NT2/D1 (cell line): ENCODE measurements at regions not wholly inside any gene's neighbourhood (a gene's known extent, or its start where the extent isn't known, plus 50 kb on each side); places are given as distances from the start of the nearest gene placed in this dataset.

Experiments
- DNase-seq: peaks from one replicate; pipeline ENCODE4 v3.0.0-alpha.2; 2011; ENCODE audit warnings: low read depth, low spot score
- H3K27me3 ChIP-seq: 2 replicates; pipeline ENCODE4 v1.6.0; 2011; ENCODE audit warnings: mild to moderate bottlenecking; ENCODE audit not compliant: insufficient read length, insufficient read depth
- H3K36me3 ChIP-seq: 2 replicates; pipeline ENCODE4 v1.6.1; 2011; ENCODE audit warnings: mild to moderate bottlenecking, low read length, mixed read lengths; ENCODE audit not compliant: insufficient read depth, insufficient read length
- H3K4me1 ChIP-seq: 2 replicates; pipeline ENCODE4 v1.5.1; 2011; ENCODE audit not compliant: insufficient read depth, insufficient read length
- H3K4me3 ChIP-seq: 2 replicates; pipeline ENCODE4 v1.5.1; 2011; ENCODE audit warnings: low read depth; ENCODE audit not compliant: insufficient read length
- H3K9ac ChIP-seq: 2 replicates; pipeline ENCODE4 v1.6.0; 2011; ENCODE audit warnings: low read depth; ENCODE audit not compliant: insufficient read length
- H3K9me3 ChIP-seq: 2 replicates; pipeline ENCODE4 v1.5.1; 2011; ENCODE audit warnings: mild to moderate bottlenecking, low read length; ENCODE audit not compliant: insufficient read depth
- SUZ12 ChIP-seq: IDR thresholded peaks from 2 replicates; pipeline ENCODE4 v1.6.1; 2011; ENCODE audit not compliant: insufficient read length, insufficient read depth; ENCODE audit errors: extremely low read depth
- YY1 ChIP-seq: IDR thresholded peaks from 2 replicates; pipeline ENCODE4 v1.6.1; 2011; ENCODE audit not compliant: insufficient read length, insufficient read depth
- ZNF274 ChIP-seq: IDR thresholded peaks from 2 replicates; pipeline ENCODE4 v1.6.1; 2011; ENCODE audit warnings: mild to moderate bottlenecking, low read depth, low read length

DNA sequence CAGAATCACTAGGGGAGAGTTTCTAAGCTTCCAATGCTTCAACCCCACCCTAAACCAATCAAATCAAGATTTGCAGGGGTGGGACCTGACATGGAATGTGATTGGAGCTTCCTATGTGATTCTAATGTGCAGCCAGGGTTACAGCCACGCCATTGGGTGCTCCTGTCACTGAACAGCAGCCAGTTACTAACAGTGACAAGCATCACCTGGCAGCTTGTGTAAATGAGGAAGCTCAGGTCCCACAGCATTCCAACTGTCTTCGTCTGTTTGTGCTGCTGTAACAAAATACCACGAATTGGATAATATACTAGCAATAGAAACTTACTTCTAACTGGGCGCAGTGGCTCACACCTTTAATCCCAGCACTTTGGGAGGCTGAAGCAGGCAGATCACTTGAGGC is 294.9 kb downstream of the SHQ1 start:
- no peak for TF ChIP-seq SUZ12
- no peak for TF ChIP-seq YY1
- no peak for DNase-seq
- no peaks in the 10 kb centered on the region for H3K36me3 ChIP-seq
- H3K4me1 ChIP-seq: no peaks in the 10 kb centered on the region
- H3K4me3 ChIP-seq: no peak overlapping the region
- H3K27me3 ChIP-seq: no peaks in the 10 kb centered on the region
- peaks cover 8% of the 10 kb centered on the region; the same call in 1 of the 2 replicates for H3K9me3 ChIP-seq
- H3K9ac ChIP-seq: no peak overlapping the region

DNA sequence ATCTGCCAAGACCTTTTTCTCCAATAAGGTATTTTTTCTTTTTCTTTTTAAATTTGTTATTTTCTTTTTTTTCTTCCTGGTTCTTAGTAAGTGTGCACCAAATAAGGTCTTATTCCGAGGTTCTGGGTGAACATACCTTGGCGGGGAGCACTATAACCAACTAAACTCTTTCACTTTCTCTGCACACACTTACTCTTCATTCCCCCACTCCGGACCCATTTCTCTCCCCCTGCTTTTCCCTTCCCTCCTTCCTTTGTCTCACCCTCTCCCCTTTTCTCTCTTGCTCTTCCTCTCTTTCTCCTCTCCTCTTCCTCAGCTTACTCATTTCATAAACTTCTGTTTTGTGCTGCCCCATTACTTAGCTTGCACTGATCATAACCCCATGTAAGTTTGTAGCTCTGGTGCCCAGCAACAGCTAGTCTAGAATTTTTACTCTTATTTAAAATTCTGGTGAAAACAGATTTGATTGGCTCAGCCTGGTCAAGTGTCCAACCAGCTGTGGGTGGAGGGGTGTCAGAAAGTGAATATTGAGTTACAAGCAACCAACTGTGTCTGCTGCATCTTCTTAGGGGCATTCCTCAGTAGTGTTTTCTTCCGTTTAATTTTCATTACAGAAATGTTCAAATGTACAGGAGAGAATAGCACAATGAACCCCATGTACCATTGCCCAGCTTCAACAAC is 297.5 kb downstream of the SHQ1 start:
- no peaks in the 10 kb centered on the region for H3K9me3 ChIP-seq
- no peaks in the 10 kb centered on the region for H3K36me3 ChIP-seq
- H3K9ac ChIP-seq: no peak overlapping the region
- H3K4me3 ChIP-seq: no peak overlapping the region
- H3K27me3 ChIP-seq: no peaks in the 10 kb centered on the region
- TF ChIP-seq YY1: no peak
- no peak for TF ChIP-seq ZNF274
- no peak for TF ChIP-seq SUZ12
- H3K4me1 ChIP-seq: no peaks in the 10 kb centered on the region
- DNase-seq: no peak

DNA sequence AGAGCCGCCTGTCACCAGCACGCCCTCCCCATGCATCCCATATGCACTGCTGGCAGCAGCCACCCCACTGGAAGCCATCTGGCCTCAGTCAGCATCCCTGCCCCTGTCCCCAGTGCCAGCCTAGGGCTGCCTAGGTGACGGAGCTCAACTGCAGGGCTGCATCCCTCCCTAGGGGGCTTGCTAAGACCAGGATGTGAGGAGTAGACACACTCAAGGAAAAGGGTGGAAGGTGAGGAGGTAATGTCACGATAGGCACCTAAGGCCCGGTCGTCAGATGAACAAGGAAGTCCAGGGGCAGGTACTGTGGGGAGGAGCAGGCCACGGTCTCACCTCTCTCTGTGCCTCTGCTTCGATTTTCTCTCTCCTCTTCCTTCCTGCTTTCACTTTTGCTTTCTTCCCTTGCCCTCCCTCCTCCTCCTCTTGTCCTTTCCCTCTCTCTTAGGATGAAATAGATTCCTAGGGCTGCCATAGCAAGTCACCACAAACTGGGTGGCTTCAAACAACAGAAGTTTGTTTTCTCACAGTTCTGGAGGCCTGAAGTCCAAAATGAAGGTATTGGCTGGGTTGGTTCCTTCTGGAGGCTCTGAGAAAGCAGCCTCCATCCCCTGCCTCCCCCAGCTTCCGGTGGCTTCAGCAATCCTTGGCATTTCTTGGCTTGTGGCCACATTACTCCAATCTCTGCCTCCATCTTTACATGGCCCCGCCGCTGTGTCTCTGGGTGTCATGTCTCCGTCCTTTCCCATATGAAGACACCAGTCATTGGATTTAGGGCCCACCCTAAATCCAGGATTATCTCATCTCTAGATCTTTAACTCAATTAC is 298.3 kb downstream of the SHQ1 start:
- H3K9me3 ChIP-seq: no peaks in the 10 kb centered on the region
- no peak for DNase-seq
- no peaks in the 10 kb centered on the region for H3K4me1 ChIP-seq
- H3K27me3 ChIP-seq: no peaks in the 10 kb centered on the region
- H3K9ac ChIP-seq: no peak overlapping the region
- no peaks in the 10 kb centered on the region for H3K36me3 ChIP-seq
- no peak for TF ChIP-seq ZNF274
- no peak for TF ChIP-seq YY1
- TF ChIP-seq SUZ12: no peak
- no peak overlapping the region for H3K4me3 ChIP-seq

DNA sequence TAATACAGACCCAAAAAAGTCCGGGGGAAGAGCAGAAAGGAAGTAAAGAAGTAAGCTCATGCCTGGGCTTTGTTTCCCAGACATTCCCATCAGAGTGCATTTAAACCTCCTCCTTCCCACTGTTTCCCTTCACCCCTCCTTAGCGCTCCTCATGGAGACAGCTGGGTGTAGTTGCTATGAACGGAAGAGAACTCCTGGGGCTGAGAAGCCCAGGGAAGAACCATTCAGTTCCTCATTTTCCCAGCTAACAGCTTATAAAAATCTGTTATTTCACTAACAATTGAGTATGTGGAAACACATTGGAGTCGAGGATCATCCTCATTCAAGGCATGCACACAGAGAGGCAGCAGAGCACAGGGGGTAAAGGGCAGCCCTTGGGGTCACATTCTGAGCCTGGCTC is 299.3 kb downstream of the SHQ1 start:
- no peak for DNase-seq
- no peak for TF ChIP-seq SUZ12
- no peak for TF ChIP-seq ZNF274
- no peak for TF ChIP-seq YY1
- no peak overlapping the region for H3K9ac ChIP-seq
- H3K36me3 ChIP-seq: no peaks in the 10 kb centered on the region
- H3K4me1 ChIP-seq: no peaks in the 10 kb centered on the region
- H3K9me3 ChIP-seq: no peaks in the 10 kb centered on the region
- H3K4me3 ChIP-seq: no peak overlapping the region
- no peaks in the 10 kb centered on the region for H3K27me3 ChIP-seq

DNA sequence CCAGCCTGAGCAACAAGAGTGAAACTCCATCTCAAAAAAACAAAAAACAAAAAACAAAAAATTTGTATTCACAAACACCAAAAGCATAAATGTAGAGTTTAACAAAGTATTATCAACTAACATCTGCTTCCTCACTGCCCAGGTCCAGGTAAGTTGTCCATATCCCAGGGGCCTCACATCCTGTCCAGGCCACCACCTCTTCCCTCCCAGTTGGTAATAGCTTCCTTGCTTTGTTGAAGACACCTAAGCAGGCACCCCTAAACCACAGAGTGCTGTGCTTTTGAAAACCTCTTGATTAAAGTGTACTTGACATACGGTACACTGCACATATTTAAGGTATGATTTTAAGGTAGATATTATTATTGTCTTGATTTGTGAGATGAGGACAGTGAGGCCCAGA is 299.8 kb downstream of the SHQ1 start:
- H3K4me1 ChIP-seq: no peaks in the 10 kb centered on the region
- DNase-seq: no peak
- H3K27me3 ChIP-seq: no peaks in the 10 kb centered on the region

DNA sequence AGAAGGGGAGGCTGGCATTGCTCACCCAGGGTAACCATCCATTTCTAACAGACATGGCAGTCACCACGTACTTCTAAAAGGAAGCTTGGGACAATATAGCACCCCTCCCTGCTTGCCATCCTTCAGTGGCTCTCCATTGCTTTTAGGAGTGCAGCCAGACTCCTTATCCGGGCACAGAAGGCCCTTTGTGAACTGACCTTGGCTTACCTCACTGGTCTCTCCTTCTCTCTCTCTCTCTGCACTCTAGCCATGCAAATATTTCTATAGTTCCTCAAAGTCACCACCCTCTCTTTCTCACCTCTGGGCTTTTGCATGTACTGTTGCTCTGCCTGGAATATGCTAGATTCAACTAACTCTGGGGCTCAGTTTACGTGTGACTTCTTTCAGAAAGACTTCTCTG is 301.1 kb downstream of the SHQ1 start:
- TF ChIP-seq YY1 (no peak), SUZ12 (no peak), ZNF274 (no peak)
- Histone ChIP-seq H3K36me3 (no peaks in the 10 kb centered on the region), H3K27me3 (no peaks in the 10 kb centered on the region), H3K4me3 (no peak overlapping the region), H3K4me1 (no peaks in the 10 kb centered on the region), H3K9ac (no peak overlapping the region), H3K9me3 (no peaks in the 10 kb centered on the region)
- no peak for DNase-seq

More for the DNA sequence above, 299.8 kb downstream of the SHQ1 start:
- no peak overlapping the region for H3K4me3 ChIP-seq
- H3K9me3 ChIP-seq: no peaks in the 10 kb centered on the region
- no peaks in the 10 kb centered on the region for H3K36me3 ChIP-seq
- TF ChIP-seq ZNF274 (no peak), YY1 (no peak), SUZ12 (no peak)
- H3K9ac ChIP-seq: no peak overlapping the region

DNA sequence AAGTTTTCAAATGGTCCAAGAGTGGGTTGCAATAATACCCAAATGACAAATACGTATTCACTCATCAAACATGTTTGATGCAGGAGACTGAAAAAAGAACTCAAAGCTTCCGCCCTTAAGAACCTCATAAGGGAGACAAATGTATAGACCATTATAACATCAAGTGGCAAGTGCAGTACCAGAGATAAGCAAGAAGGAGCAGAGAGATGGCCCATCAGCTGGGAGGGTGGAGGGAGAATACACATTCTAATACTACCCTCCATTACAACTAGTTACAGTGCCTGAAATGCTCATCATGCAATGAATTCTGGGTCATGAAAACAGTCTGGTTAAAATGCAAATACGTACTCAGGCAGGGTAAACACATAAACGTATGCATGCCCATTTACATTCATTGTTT is 304.0 kb downstream of the SHQ1 start:
- peaks cover 6% of the 10 kb centered on the region; the same call in 1 of the 2 replicates for H3K9me3 ChIP-seq
- no peaks in the 10 kb centered on the region for H3K27me3 ChIP-seq
- H3K36me3 ChIP-seq: no peaks in the 10 kb centered on the region
- TF ChIP-seq SUZ12: no peak
- H3K4me3 ChIP-seq: no peak overlapping the region
- no peak overlapping the region for H3K9ac ChIP-seq
- H3K4me1 ChIP-seq: no peaks in the 10 kb centered on the region
- no peak for DNase-seq

DNA sequence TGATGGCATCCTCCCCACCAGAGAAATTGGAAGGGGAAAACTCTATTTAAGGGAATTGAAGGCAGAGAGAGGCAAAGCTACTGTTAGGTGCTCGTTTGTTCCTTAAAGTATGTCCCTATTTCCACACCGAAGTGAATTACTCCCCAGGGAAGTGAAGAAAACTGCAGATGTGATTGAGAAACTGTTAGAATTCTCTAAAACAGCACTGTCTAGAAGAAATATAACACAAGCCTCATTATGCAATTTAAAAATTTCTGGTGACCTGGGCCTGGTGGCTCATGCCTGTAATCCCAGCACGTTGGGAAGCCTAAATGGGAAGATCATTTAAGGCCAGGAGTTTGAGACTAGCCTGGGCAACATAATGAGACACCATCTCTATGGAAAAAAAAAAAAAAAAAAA is 305.0 kb downstream of the SHQ1 start:
- no peak overlapping the region for H3K4me3 ChIP-seq
- H3K9me3 ChIP-seq: peaks cover 6% of the 10 kb centered on the region; the same call in 1 of the 2 replicates

More for the DNA sequence above, 305.0 kb downstream of the SHQ1 start:
- H3K4me1 ChIP-seq: no peaks in the 10 kb centered on the region
- no peaks in the 10 kb centered on the region for H3K36me3 ChIP-seq
- TF ChIP-seq ZNF274: no peak
- TF ChIP-seq SUZ12: no peak
- TF ChIP-seq YY1: no peak
- no peak overlapping the region for H3K9ac ChIP-seq
- DNase-seq: no peak
- peaks cover 1% of the 10 kb centered on the region for H3K27me3 ChIP-seq
